ENCODE measurements at regions not wholly inside any gene's neighbourhood (a gene's known extent, or its start where the extent isn't known, plus 50 kb on each side); places are given as distances from the start of the nearest gene placed in this dataset.

DNA sequence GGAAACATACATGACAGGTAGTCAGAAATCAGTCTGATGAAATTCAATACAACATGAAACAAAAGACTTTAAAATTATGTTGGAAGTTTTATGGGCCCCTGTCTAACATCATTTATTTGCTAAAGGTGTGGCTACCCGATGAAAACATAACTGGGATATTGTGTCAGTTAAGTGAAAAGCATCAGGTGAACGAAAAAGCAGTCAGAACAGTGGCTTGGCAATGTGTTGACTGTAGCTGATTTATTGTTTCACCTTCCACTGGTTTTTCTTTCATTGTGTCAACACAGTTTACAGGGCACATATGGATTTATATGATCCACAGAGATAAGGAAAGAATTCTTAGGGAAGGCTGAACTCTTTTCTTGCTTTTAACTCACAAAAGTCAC lies 429.6 kb upstream of the ZNF608 start:
- WGBS (ENCODE audit: insufficient coverage, insufficient replicate concordance, low lambda C conversion rate, missing lambda C conversion rate), result 0% methylated on average over 2 of the region's 2 CpGs
- Histone ChIP-seq H3K79me2 (ENCODE audit: control insufficient read depth, insufficient read depth, low read length) (no peaks in the 10 kb centered on the region), H2AFZ (ENCODE audit: control insufficient read depth, low read depth, low read length) (no peak overlapping the region), H3K9ac (ENCODE audit: control insufficient read depth, insufficient read depth, low read length) (no peak overlapping the region), H3K4me3 (no peak overlapping the region), H4K20me1 (ENCODE audit: control insufficient read depth, insufficient read depth) (no peaks in the 10 kb centered on the region), H3K9me3 (replicated peaks; ENCODE audit: control insufficient read depth, insufficient read depth, low read length) (no peaks in the 10 kb centered on the region), H3K4me2 (ENCODE audit: control insufficient read depth, insufficient read depth) (no peak overlapping the region), H3K4me1 (ENCODE audit: control insufficient read depth, insufficient read depth, low read length) (no peaks in the 10 kb centered on the region), H3K27ac (ENCODE audit: control insufficient read depth, insufficient read depth) (no peak overlapping the region), H3K36me3 (ENCODE audit: control insufficient read depth in 2 of 2, insufficient read depth in 2 of 2, low read length in 1 of 2) (no peaks in the 10 kb centered on the region), H3K27me3 (replicated peaks in 1 of 2; ENCODE audit: control insufficient read depth in 2 of 2, insufficient read depth in 2 of 2, low read length in 1 of 2) (no peaks in the 10 kb centered on the region)
- FAIRE-seq (no peak), ATAC-seq (no peak), DNase-seq (ENCODE audit: low read depth, low spot score) (no peak)
- no TSS peak for BruUV-seq (replicated peaks)
- SMC1A ChIA-PET (ENCODE audit: uncharacterized antibody, unreplicated experiment), result no interaction called here
- CTCF ChIA-PET, result no interaction called here
- intact Hi-C loops (cut with micrococcal nuclease; ENCODE audit: unreplicated experiment) (no loop called here), in situ Hi-C loops (cut with MboI) (no loop called here)
- POLR2A ChIA-PET, result no interaction called here
- TF ChIP-seq SIX5 (IDR thresholded peaks at IDR 0.05; ENCODE audit: low read depth, low read length, severe bottlenecking), result no peak
- TF ChIP-seq MTA2 (IDR thresholded peaks at IDR 0.05; ENCODE audit: low read depth), result no peak
- no peak for TF ChIP-seq POLR2AphosphoS2 (IDR thresholded peaks at IDR 0.05; ENCODE audit: low read depth, low read length)
- TF ChIP-seq JUND (IDR thresholded peaks at IDR 0.05; ENCODE audit: low read depth, low read length), result no peak
- RAD21 ChIA-PET (ENCODE audit: unreplicated experiment), result no interaction called here

DNA sequence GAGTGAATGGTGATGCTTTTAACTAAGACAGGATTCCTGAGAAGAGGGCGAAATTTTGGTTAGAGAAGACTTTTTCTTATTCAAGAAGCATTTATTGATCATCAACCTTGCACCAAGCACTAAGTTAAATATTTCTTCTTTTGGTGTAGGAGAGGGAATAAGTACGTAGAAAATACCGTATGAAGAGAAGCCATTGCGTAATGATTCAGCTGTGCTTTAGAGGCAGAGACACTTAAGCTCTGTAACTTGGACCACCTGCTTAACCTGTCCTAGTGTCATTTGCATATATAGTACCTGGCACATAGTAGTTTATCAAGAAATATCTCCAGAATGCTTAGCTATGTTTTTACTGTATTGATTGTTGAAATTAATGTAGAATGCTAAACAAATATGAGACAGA lies 430.9 kb upstream of the ZNF608 start:
- Histone ChIP-seq H3K9me3 (replicated peaks; ENCODE audit: control insufficient read depth, insufficient read depth, low read length) (no peaks in the 10 kb centered on the region), H4K20me1 (ENCODE audit: control insufficient read depth, insufficient read depth) (no peaks in the 10 kb centered on the region), H3K79me2 (ENCODE audit: control insufficient read depth, insufficient read depth, low read length) (no peaks in the 10 kb centered on the region), H3K36me3 (ENCODE audit: control insufficient read depth in 2 of 2, insufficient read depth in 2 of 2, low read length in 1 of 2) (no peaks in the 10 kb centered on the region), H3K9ac (ENCODE audit: control insufficient read depth, insufficient read depth, low read length) (no peak overlapping the region), H3K4me1 (ENCODE audit: control insufficient read depth, insufficient read depth, low read length) (no peaks in the 10 kb centered on the region), H3K4me2 (ENCODE audit: control insufficient read depth, insufficient read depth) (no peak overlapping the region), H3K27me3 (replicated peaks in 1 of 2; ENCODE audit: control insufficient read depth in 2 of 2, insufficient read depth in 2 of 2, low read length in 1 of 2) (no peaks in the 10 kb centered on the region), H3K4me3 (no peak overlapping the region), H3K27ac (ENCODE audit: control insufficient read depth, insufficient read depth) (no peak overlapping the region), H2AFZ (ENCODE audit: control insufficient read depth, low read depth, low read length) (no peak overlapping the region)
- CTCF ChIA-PET, result no interaction called here
- RAD21 ChIA-PET (ENCODE audit: unreplicated experiment), result no interaction called here
- no TSS peak for BruUV-seq (replicated peaks)
- ATAC-seq (no peak), FAIRE-seq (no peak), DNase-seq (ENCODE audit: low read depth, low spot score) (no peak)
- POLR2A ChIA-PET, result no interaction called here
- in situ Hi-C loops (cut with MboI), result no loop called here
- intact Hi-C loops (cut with micrococcal nuclease; ENCODE audit: unreplicated experiment), result no loop called here
- TF ChIP-seq TAF1 (IDR thresholded peaks at IDR 0.05; ENCODE audit: borderline replicate concordance, low read depth, low read length) (no peak), SPI1 (IDR thresholded peaks at IDR 0.05; ENCODE audit: borderline replicate concordance, insufficient read depth, low read depth, low read length) (no peak), HDGF (IDR thresholded peaks at IDR 0.05) (no peak), ZZZ3 (IDR thresholded peaks at IDR 0.05; ENCODE audit: control insufficient read depth, insufficient read length, low read depth) (no peak), KLF5 (IDR thresholded peaks at IDR 0.05; ENCODE audit: partially characterized antibody) (no peak), NRF1 (conservative IDR thresholded peaks at IDR 0.05; ENCODE audit: low read depth, low read length) (no peak), SUZ12 (IDR thresholded peaks at IDR 0.05; ENCODE audit: unreplicated experiment) (no peak), EZH2 (IDR thresholded peaks at IDR 0.05; ENCODE audit: borderline replicate concordance, control insufficient read depth, low read depth, low read length) (no peak), POU2F2 (IDR thresholded peaks at IDR 0.05; ENCODE audit: borderline replicate concordance, low read depth, low read length) (no peak), HCFC1 (IDR thresholded peaks at IDR 0.05; ENCODE audit: low read length) (no peak)
- TF ChIP-seq, protein P1, sequence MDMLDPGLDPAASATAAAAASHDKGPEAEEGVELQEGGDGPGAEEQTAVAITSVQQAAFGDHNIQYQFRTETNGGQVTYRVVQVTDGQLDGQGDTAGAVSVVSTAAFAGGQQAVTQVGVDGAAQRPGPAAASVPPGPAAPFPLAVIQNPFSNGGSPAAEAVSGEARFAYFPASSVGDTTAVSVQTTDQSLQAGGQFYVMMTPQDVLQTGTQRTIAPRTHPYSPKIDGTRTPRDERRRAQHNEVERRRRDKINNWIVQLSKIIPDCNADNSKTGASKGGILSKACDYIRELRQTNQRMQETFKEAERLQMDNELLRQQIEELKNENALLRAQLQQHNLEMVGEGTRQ (IDR thresholded peaks at IDR 0.05; ENCODE audit: borderline replicate concordance, low read depth, low read length), result no peak
- TF ChIP-seq, protein P2, sequence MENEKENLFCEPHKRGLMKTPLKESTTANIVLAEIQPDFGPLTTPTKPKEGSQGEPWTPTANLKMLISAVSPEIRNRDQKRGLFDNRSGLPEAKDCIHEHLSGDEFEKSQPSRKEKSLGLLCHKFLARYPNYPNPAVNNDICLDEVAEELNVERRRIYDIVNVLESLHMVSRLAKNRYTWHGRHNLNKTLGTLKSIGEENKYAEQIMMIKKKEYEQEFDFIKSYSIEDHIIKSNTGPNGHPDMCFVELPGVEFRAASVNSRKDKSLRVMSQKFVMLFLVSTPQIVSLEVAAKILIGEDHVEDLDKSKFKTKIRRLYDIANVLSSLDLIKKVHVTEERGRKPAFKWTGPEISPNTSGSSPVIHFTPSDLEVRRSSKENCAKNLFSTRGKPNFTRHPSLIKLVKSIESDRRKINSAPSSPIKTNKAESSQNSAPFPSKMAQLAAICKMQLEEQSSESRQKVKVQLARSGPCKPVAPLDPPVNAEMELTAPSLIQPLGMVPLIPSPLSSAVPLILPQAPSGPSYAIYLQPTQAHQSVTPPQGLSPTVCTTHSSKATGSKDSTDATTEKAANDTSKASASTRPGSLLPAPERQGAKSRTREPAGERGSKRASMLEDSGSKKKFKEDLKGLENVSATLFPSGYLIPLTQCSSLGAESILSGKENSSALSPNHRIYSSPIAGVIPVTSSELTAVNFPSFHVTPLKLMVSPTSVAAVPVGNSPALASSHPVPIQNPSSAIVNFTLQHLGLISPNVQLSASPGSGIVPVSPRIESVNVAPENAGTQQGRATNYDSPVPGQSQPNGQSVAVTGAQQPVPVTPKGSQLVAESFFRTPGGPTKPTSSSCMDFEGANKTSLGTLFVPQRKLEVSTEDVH (IDR thresholded peaks at IDR 0.05; ENCODE audit: low read depth, partially characterized antibody), result no peak
- WGBS (ENCODE audit: insufficient coverage, insufficient replicate concordance, low lambda C conversion rate, missing lambda C conversion rate), result 74% methylated on average over 4 of the region's 4 CpGs
- SMC1A ChIA-PET (ENCODE audit: uncharacterized antibody, unreplicated experiment), result interaction anchor here (0.6 to 1.5 kb wide), 2 partner anchors 10 to 631 kb away, joined by 4 read pairs; no protein-coding TSS in a partner anchor

Measured in GM12878 (cell line).